ENCODE measurements at regions not wholly inside any gene's neighbourhood (a gene's known extent, or its start where the extent isn't known, plus 50 kb on each side); places are given as distances from the start of the nearest gene placed in this dataset.

GRCh38 chr9:71567890-71568289 lies 200.4 kb downstream of the CEMIP2 start:
- no peak for TF ChIP-seq CTCF (IDR thresholded peaks at IDR 0.05)
- no peak for TF ChIP-seq MAX (IDR thresholded peaks at IDR 0.05)
- no peak for TF ChIP-seq MAZ (IDR thresholded peaks at IDR 0.05; ENCODE audit: borderline replicate concordance, low read depth, low read length)

All from A549 (cell line).